GM12891 (cell line): ENCODE measurements at regions not wholly inside any gene's neighbourhood (a gene's known extent, or its start where the extent isn't known, plus 50 kb on each side); places are given as distances from the start of the nearest gene placed in this dataset.

Source experiments
- PAX5 ChIP-seq: IDR thresholded peaks from 2 replicates; pipeline ENCODE4 v1.6.1; 2011; ENCODE audit warnings: low read length, moderate library complexity, mild to moderate bottlenecking; ENCODE audit not compliant: insufficient read depth, severe bottlenecking
- POLR2A ChIP-seq: IDR thresholded peaks from 2 replicates; pipeline ENCODE4 v1.6.1; 2011; ENCODE audit warnings: low read depth, low read length, control low read depth
- POLR2AphosphoS5 ChIP-seq: IDR thresholded peaks from 2 replicates; pipeline ENCODE4 v1.6.1; 2011; ENCODE audit warnings: low read depth, low read length, control low read depth
- POU2F2 ChIP-seq: IDR thresholded peaks from 2 replicates; pipeline ENCODE4 v1.6.1; 2011; ENCODE audit warnings: low read depth, mild to moderate bottlenecking, control low read depth, low read length, moderate library complexity
- SPI1 ChIP-seq: IDR thresholded peaks from 2 replicates; pipeline ENCODE4 v1.6.1; 2011; ENCODE audit warnings: low read depth, low read length, control low read depth
- TAF1 ChIP-seq: IDR thresholded peaks from 2 replicates; pipeline ENCODE4 v1.6.1; 2011; ENCODE audit warnings: low read depth, low read length, control low read depth

DNA sequence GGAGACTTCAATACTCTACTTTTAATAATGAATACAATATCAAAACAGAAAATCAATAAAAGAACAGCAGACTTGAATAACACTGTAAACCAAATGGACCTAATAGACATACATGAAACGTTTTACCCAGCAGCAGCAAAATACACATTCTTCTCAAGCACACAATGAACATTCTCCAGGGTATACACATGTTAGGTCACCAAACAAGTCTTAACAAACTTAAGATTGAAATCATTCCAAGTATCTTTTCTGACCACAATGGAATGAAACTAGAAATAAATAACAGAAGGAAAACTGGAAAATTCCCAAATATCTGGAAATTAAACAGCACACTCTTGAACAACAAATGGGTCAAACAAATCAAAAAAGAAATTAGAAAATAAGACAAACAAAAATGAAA is 145.0 kb upstream of the CT83 start:
- TF ChIP-seq TAF1 (no peak), PAX5 (no peak), POLR2A (no peak), POLR2AphosphoS5 (no peak), POU2F2 (no peak), SPI1 (no peak)
